ENCODE measurements at regions not wholly inside any gene's neighbourhood (a gene's known extent, or its start where the extent isn't known, plus 50 kb on each side); places are given as distances from the start of the nearest gene placed in this dataset.

- Histone ChIP-seq H4K20me1 (ENCODE audit: control insufficient read depth, insufficient read depth, low read length, poor library complexity, severe bottlenecking) (no peaks in the 10 kb centered on the region), H3K4me3 (ENCODE audit: control extremely low read depth in 1 of 5, extremely low read depth in 1 of 5, insufficient read depth in 1 of 5, low read depth in 2 of 5, low read length in 4 of 5) (no peak overlapping the region), H3K79me2 (ENCODE audit: control insufficient read depth, insufficient read depth, low read length) (no peaks in the 10 kb centered on the region), H3K9me3 (ENCODE audit: control extremely low read depth in 1 of 3, control insufficient read depth in 2 of 3, insufficient read depth in 1 of 3, low read length in 2 of 3) (peaks cover 0 to 30% (median 0%) of the 10 kb centered on the region in 3 donors), H3K27ac (ENCODE audit: low read length in 2 of 2) (no peak overlapping the region), H3K4me1 (ENCODE audit: control insufficient read depth in 2 of 2, insufficient read depth in 2 of 2, low read length in 2 of 2) (peaks cover 9 to 24% of the 10 kb centered on the region in 2 donors), H3K4me2 (replicated peaks; ENCODE audit: low read depth, low read length, poor library complexity, severe bottlenecking) (no peak overlapping the region), H3K36me3 (replicated peaks in 1 of 2; ENCODE audit: control extremely low read depth in 1 of 2, control insufficient read depth in 1 of 2, extremely low read depth in 1 of 2, insufficient read depth in 2 of 2, low read length in 1 of 2) (no peaks in the 10 kb centered on the region), H3K9ac (ENCODE audit: low read length) (no peak overlapping the region), H3K27me3 (replicated peaks in 1 of 4; ENCODE audit: control extremely low read depth in 1 of 4, control insufficient read depth in 3 of 4, insufficient read depth in 4 of 4, low read length in 3 of 4) (peaks cover 0 to 72% (median 45%) of the 10 kb centered on the region in 4 experiments), H2AFZ (ENCODE audit: insufficient read depth, low read depth, low read length, poor library complexity, severe bottlenecking) (no peak overlapping the region)
- H3K27me3 Mint-ChIP-seq: peaks cover 69% of the 10 kb centered on the region
- no peak for TF ChIP-seq EZH2 (IDR thresholded peaks at IDR 0.05; ENCODE audit: borderline replicate concordance, insufficient read depth, low read depth, low read length, poor library complexity, severe bottlenecking)
- TF ChIP-seq, protein P1, sequence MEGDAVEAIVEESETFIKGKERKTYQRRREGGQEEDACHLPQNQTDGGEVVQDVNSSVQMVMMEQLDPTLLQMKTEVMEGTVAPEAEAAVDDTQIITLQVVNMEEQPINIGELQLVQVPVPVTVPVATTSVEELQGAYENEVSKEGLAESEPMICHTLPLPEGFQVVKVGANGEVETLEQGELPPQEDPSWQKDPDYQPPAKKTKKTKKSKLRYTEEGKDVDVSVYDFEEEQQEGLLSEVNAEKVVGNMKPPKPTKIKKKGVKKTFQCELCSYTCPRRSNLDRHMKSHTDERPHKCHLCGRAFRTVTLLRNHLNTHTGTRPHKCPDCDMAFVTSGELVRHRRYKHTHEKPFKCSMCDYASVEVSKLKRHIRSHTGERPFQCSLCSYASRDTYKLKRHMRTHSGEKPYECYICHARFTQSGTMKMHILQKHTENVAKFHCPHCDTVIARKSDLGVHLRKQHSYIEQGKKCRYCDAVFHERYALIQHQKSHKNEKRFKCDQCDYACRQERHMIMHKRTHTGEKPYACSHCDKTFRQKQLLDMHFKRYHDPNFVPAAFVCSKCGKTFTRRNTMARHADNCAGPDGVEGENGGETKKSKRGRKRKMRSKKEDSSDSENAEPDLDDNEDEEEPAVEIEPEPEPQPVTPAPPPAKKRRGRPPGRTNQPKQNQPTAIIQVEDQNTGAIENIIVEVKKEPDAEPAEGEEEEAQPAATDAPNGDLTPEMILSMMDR (IDR thresholded peaks at IDR 0.05): no peak
- peak overlapping the region; percentile 11 for H3K4me3 Mint-ChIP-seq
- no peaks in the 10 kb centered on the region for H3K9me3 Mint-ChIP-seq (ENCODE audit: insufficient read depth)
- ChIA-PET CTCF (no interaction called here), POLR2A (no interaction called here)
- no peak overlapping the region for H3K27ac Mint-ChIP-seq
- H3K4me1 Mint-ChIP-seq: peaks cover 12% of the 10 kb centered on the region
- intact Hi-C loops (cut with micrococcal nuclease): no loop called here
- ATAC-seq (ENCODE audit: low read depth): no peak
- DNase-seq: no peak
- WGBS (ENCODE audit: insufficient coverage): 65% methylated on average over 3 of the region's 3 CpGs
Observed at GRCh38 chr5:175795959-175796358, 75.4 kb upstream of the CPLX2 start.

DNA sequence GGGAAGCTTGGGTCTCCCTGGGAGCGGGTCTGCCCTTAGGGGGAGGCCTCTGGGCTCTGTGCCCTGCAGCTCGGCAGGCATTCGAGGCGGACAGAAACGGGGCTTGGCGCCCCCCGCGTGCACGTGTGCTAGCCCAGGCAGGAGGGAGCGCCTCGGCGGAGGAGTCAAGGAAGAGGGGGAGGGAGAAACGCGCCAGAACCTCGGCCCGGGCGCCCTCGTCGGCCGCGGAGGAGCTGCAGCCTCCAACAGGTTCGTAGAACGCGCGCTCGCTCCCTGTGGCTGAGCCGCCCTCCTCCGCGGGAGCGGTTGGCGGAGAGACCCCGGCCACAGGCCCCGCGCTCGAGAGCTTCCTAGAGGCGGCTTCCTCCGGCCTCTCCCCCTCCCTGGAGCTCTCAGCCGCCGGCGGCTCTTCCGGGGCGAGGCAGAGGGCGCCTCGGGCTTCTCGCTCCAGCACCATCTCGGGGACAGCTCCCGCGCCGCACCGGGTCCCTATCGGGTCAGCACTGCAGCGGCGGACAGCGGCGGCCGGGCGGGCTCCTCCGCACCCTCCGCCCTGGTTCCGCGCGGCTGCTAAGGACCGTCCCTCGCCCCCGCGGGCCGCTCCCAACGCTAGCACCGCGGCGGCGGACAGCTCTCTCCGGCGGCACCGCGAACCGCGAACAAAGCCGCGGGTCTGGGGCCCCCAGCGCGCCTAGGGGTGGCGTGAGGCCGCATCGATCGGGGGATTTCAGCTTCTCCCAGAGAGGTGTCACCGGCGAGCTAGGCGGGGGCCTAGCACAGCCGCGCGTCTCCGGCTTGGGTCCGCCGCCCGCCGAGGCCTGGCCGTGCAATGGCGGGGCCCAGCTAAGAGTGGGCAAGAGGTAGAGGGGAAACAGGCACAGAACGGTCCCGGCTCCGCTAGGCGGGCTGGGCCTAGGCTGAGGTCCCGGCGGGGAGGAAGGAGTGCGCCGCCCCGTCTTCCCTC lies 74.6 kb upstream of the CPLX2 start:
- Histone ChIP-seq H4K20me1 (ENCODE audit: control insufficient read depth, insufficient read depth, low read length, poor library complexity, severe bottlenecking) (no peaks in the 10 kb centered on the region), H3K4me2 (replicated peaks; ENCODE audit: low read depth, low read length, poor library complexity, severe bottlenecking) (peak overlapping the region; percentile 32), H3K4me3 (ENCODE audit: control extremely low read depth in 1 of 5, extremely low read depth in 1 of 5, insufficient read depth in 1 of 5, low read depth in 2 of 5, low read length in 4 of 5) (no peak overlapping the region), H3K9ac (ENCODE audit: low read length) (no peak overlapping the region), H3K36me3 (replicated peaks in 1 of 2; ENCODE audit: control extremely low read depth in 1 of 2, control insufficient read depth in 1 of 2, extremely low read depth in 1 of 2, insufficient read depth in 2 of 2, low read length in 1 of 2) (no peaks in the 10 kb centered on the region), H3K27ac (ENCODE audit: low read length in 2 of 2) (no peak overlapping the region), H3K79me2 (ENCODE audit: control insufficient read depth, insufficient read depth, low read length) (no peaks in the 10 kb centered on the region), H3K27me3 (replicated peaks in 1 of 4; ENCODE audit: control extremely low read depth in 1 of 4, control insufficient read depth in 3 of 4, insufficient read depth in 4 of 4, low read length in 3 of 4) (peaks cover 0 to 76% (median 45%) of the 10 kb centered on the region in 4 experiments), H3K9me3 (ENCODE audit: control extremely low read depth in 1 of 3, control insufficient read depth in 2 of 3, insufficient read depth in 1 of 3, low read length in 2 of 3) (peaks cover 0 to 32% (median 0%) of the 10 kb centered on the region in 3 donors), H3K4me1 (ENCODE audit: control insufficient read depth in 2 of 2, insufficient read depth in 2 of 2, low read length in 2 of 2) (peaks cover 9 to 24% of the 10 kb centered on the region in 2 donors), H2AFZ (ENCODE audit: insufficient read depth, low read depth, low read length, poor library complexity, severe bottlenecking) (peak overlapping the region; percentile 19)
- ChIA-PET CTCF (no interaction called here), POLR2A (no interaction called here)
- H3K27me3 Mint-ChIP-seq: peaks cover 73% of the 10 kb centered on the region
- 8% methylated on average over 104 of the region's 108 CpGs for WGBS (ENCODE audit: insufficient coverage)
- H3K4me3 Mint-ChIP-seq: no peak overlapping the region
- DNase-seq: peak; percentile 59
- H3K27ac Mint-ChIP-seq: no peak overlapping the region
- intact Hi-C loops (cut with micrococcal nuclease): no loop called here
- peaks cover 12% of the 10 kb centered on the region for H3K4me1 Mint-ChIP-seq
- TF ChIP-seq EZH2 (IDR thresholded peaks at IDR 0.05; ENCODE audit: borderline replicate concordance, insufficient read depth, low read depth, low read length, poor library complexity, severe bottlenecking): no peak
- TF ChIP-seq, protein P1 (IDR thresholded peaks at IDR 0.05): no peak
- ATAC-seq (ENCODE audit: low read depth): peak; percentile 60
- H3K9me3 Mint-ChIP-seq (ENCODE audit: insufficient read depth): no peaks in the 10 kb centered on the region

Measured in B cell (primary cell).